ENCODE measurements at regions not wholly inside any gene's neighbourhood (a gene's known extent, or its start where the extent isn't known, plus 50 kb on each side); places are given as distances from the start of the nearest gene placed in this dataset.

- Histone ChIP-seq H3K9me3 (ENCODE audit: control insufficient read depth in 2 of 3, insufficient read depth in 1 of 3, low read length in 3 of 3) (peaks cover 0 to 6% (median 0%) of the 10 kb centered on the region in 3 donors), H3K27me3 (ENCODE audit: control insufficient read depth, insufficient read depth, low read length) (no peaks in the 10 kb centered on the region), H3K4me3 (ENCODE audit: low read length in 3 of 3) (no peak overlapping the region), H3K9ac (ENCODE audit: low read length in 3 of 3) (no peak overlapping the region), H3K4me1 (ENCODE audit: control insufficient read depth in 2 of 3, insufficient read depth in 2 of 3, low read depth in 1 of 3, low read length in 3 of 3) (no peaks in the 10 kb centered on the region), H3K36me3 (ENCODE audit: control insufficient read depth in 2 of 3, insufficient read depth in 3 of 3, low read length in 3 of 3) (no peaks in the 10 kb centered on the region), H3K27ac (ENCODE audit: low read depth in 2 of 2, low read length in 2 of 2) (no peak overlapping the region)
- TF ChIP-seq CTCF (IDR thresholded peaks at IDR 0.05; ENCODE audit: borderline replicate concordance, extremely low read depth, insufficient read depth): no peak
- intact Hi-C loops (cut with DNase I): no loop called here
- FAIRE-seq (no peak), DNase-seq (no peak)
Measured at GRCh38 chr7:121503039-121503438, 106.9 kb upstream of the FAM3C start.

- no peak for TF ChIP-seq CTCF (IDR thresholded peaks at IDR 0.05; ENCODE audit: borderline replicate concordance, extremely low read depth, insufficient read depth)
- no peak for FAIRE-seq
- Histone ChIP-seq H3K9me3 (ENCODE audit: control insufficient read depth in 2 of 3, insufficient read depth in 1 of 3, low read length in 3 of 3) (peaks cover 0 to 6% (median 0%) of the 10 kb centered on the region in 3 donors), H3K9ac (ENCODE audit: low read length in 3 of 3) (no peak overlapping the region), H3K27ac (ENCODE audit: low read depth in 2 of 2, low read length in 2 of 2) (no peak overlapping the region), H3K4me1 (ENCODE audit: control insufficient read depth in 2 of 3, insufficient read depth in 2 of 3, low read depth in 1 of 3, low read length in 3 of 3) (no peaks in the 10 kb centered on the region), H3K4me3 (ENCODE audit: low read length in 3 of 3) (no peak overlapping the region), H3K27me3 (ENCODE audit: control insufficient read depth, insufficient read depth, low read length) (no peaks in the 10 kb centered on the region), H3K36me3 (ENCODE audit: control insufficient read depth in 2 of 3, insufficient read depth in 3 of 3, low read length in 3 of 3) (no peaks in the 10 kb centered on the region)
- no peak for DNase-seq
- intact Hi-C loops (cut with DNase I): no loop called here
Measured at GRCh38 chr7:121501566-121501965, 105.5 kb upstream of the FAM3C start.

GRCh38 chr7:121500360-121501058 lies 104.4 kb upstream of the FAM3C start:
- no peaks in the 10 kb centered on the region for H3K36me3 ChIP-seq (ENCODE audit: control insufficient read depth in 2 of 3, insufficient read depth in 3 of 3, low read length in 3 of 3)
- intact Hi-C loops (cut with DNase I): no loop called here
- no peak overlapping the region for H3K9ac ChIP-seq (ENCODE audit: low read length in 3 of 3)
- no peaks in the 10 kb centered on the region for H3K27me3 ChIP-seq (ENCODE audit: control insufficient read depth, insufficient read depth, low read length)
- H3K4me1 ChIP-seq (ENCODE audit: control insufficient read depth in 2 of 3, insufficient read depth in 2 of 3, low read depth in 1 of 3, low read length in 3 of 3): no peaks in the 10 kb centered on the region
- no peak overlapping the region for H3K4me3 ChIP-seq (ENCODE audit: low read length in 3 of 3)
- no peak overlapping the region for H3K27ac ChIP-seq (ENCODE audit: low read depth in 2 of 2, low read length in 2 of 2)
- H3K9me3 ChIP-seq (ENCODE audit: control insufficient read depth in 2 of 3, insufficient read depth in 1 of 3, low read length in 3 of 3): peaks cover 0 to 6% (median 0%) of the 10 kb centered on the region in 3 donors
- FAIRE-seq: no peak
- no peak for TF ChIP-seq CTCF (IDR thresholded peaks at IDR 0.05; ENCODE audit: borderline replicate concordance, extremely low read depth, insufficient read depth)
- DNase-seq: no peak

GRCh38 chr7:121499624-121500023 lies 103.5 kb upstream of the FAM3C start:
- no peak for FAIRE-seq
- DNase-seq: no peak
- Histone ChIP-seq H3K4me3 (ENCODE audit: low read length in 3 of 3) (no peak overlapping the region), H3K9ac (ENCODE audit: low read length in 3 of 3) (no peak overlapping the region), H3K27ac (ENCODE audit: low read depth in 2 of 2, low read length in 2 of 2) (no peak overlapping the region), H3K9me3 (ENCODE audit: control insufficient read depth in 2 of 3, insufficient read depth in 1 of 3, low read length in 3 of 3) (no peaks in the 10 kb centered on the region), H3K36me3 (ENCODE audit: control insufficient read depth in 2 of 3, insufficient read depth in 3 of 3, low read length in 3 of 3) (no peaks in the 10 kb centered on the region), H3K4me1 (ENCODE audit: control insufficient read depth in 2 of 3, insufficient read depth in 2 of 3, low read depth in 1 of 3, low read length in 3 of 3) (no peaks in the 10 kb centered on the region), H3K27me3 (ENCODE audit: control insufficient read depth, insufficient read depth, low read length) (no peaks in the 10 kb centered on the region)
- no peak for TF ChIP-seq CTCF (IDR thresholded peaks at IDR 0.05; ENCODE audit: borderline replicate concordance, extremely low read depth, insufficient read depth)
- intact Hi-C loops (cut with DNase I): no loop called here
